HG03139 (cell line): ENCODE measurements at regions not wholly inside any gene's neighbourhood (a gene's known extent, or its start where the extent isn't known, plus 50 kb on each side); places are given as distances from the start of the nearest gene placed in this dataset.

Experiments used
- ATAC-seq: cut with Tn5 transposase; IDR thresholded peaks from one replicate; pipeline ENCODE4 v1.9.1; 2021; ENCODE audit not compliant: unreplicated experiment

GRCh38 chr4:74612837-74613236 is 167.9 kb downstream of the AREG start:
- no peak for ATAC-seq

- ATAC-seq = no peak
Observed at GRCh38 chr4:74613266-74613665, 168.3 kb downstream of the AREG start.

GRCh38 chr4:74615411-74615810 is 170.5 kb downstream of the AREG start:
- no peak for ATAC-seq

- ATAC-seq = no peak
Observed at GRCh38 chr4:74618166-74618565, 173.2 kb downstream of the AREG start.

- ATAC-seq = no peak
Observed at GRCh38 chr4:74618659-74619058, 173.7 kb downstream of the AREG start.

- no peak for ATAC-seq
Observed at GRCh38 chr4:74619931-74620702, 174.2 kb downstream of the BTC start.

GRCh38 chr4:74621616-74622015 is 172.7 kb downstream of the BTC start:
- no peak for ATAC-seq

GRCh38 chr4:74623041-74623440 is 171.3 kb downstream of the BTC start:
- ATAC-seq = no peak

- ATAC-seq = no peak
Observed at GRCh38 chr4:74624351-74625151, 169.8 kb downstream of the BTC start.

GRCh38 chr4:74625981-74626380 is 168.3 kb downstream of the BTC start:
- no peak for ATAC-seq

- ATAC-seq = no peak
Observed at GRCh38 chr4:74627093-74627492, 167.2 kb downstream of the BTC start.

- no peak for ATAC-seq
Observed at GRCh38 chr4:74627504-74627903, 166.8 kb downstream of the BTC start.

GRCh38 chr4:74628852-74629620 is 165.3 kb downstream of the BTC start:
- no peak for ATAC-seq

- no peak for ATAC-seq
Observed at GRCh38 chr4:74630551-74630950, 163.8 kb downstream of the BTC start.

- no peak for ATAC-seq
Observed at GRCh38 chr4:74631338-74631737, 163.0 kb downstream of the BTC start.

GRCh38 chr4:74631988-74632387 is 162.3 kb downstream of the BTC start:
- no peak for ATAC-seq

GRCh38 chr4:74632634-74633033 is 161.7 kb downstream of the BTC start:
- ATAC-seq = no peak

- ATAC-seq = no peak
Observed at GRCh38 chr4:74635074-74635473, 159.2 kb downstream of the BTC start.

- no peak for ATAC-seq
Observed at GRCh38 chr4:74635490-74636123, 158.7 kb downstream of the BTC start.

GRCh38 chr4:74638001-74638400 is 156.3 kb downstream of the BTC start:
- ATAC-seq = no peak

- no peak for ATAC-seq
Observed at GRCh38 chr4:74638689-74639088, 155.6 kb downstream of the BTC start.
